ENCODE measurements at regions not wholly inside any gene's neighbourhood (a gene's known extent, or its start where the extent isn't known, plus 50 kb on each side); places are given as distances from the start of the nearest gene placed in this dataset.
"Not testable (repeated sequence)": the region's sequence is repeated elsewhere in the genome, so short reads cannot be mapped to it uniquely, and the experiment has no call there.

DNA sequence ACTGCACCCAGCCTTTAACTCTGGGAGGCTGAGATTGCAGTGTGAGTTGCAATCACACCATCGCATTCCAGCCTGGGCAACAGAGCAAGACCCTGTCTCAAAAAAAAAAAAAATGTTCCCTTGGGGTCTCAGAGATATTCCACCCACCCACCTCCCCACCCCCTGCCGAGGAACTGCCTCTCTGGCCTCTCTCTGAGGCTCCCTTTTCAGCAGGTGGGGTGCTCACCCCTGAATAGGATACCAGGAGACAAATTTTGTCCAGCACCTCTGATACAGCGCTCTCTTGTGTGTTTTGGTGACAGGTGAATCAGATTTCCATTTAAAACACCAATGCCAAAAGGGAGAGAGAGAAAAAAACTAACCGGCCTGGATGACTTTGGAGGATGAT lies 92.6 kb upstream of the KIF5B start:
- in situ Hi-C loops (cut with HindIII; ENCODE audit: low pct_unique_long_range_greater_than_20kb, low sequenced_read_pairs), result no loop called here

DNA sequence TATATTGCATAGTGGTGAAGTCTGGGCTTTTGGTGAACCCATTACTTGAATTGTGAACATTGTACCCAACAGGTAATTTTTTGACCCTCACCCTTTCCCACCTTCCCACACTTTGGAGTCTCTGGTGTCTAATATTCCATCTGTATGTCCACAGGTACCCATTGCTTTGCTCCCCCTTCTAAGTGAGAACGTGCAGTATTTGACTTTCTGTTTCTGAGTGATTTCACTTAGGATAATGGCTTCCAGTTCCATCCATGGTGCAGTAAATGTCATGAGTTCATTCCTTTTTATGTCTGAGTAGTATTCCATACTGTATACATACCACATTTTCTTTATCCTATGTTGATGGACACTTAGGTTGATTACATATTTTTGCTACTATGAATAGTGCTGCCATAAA lies 91.5 kb upstream of the KIF5B start:
- DNase-seq (ENCODE audit: low read depth, low spot score), result no peak
- in situ Hi-C loops (cut with HindIII; ENCODE audit: low pct_unique_long_range_greater_than_20kb, low sequenced_read_pairs), result no loop called here

More for the DNA sequence above, 92.6 kb upstream of the KIF5B start:
- no peak for DNase-seq (ENCODE audit: low read depth, low spot score)

DNA sequence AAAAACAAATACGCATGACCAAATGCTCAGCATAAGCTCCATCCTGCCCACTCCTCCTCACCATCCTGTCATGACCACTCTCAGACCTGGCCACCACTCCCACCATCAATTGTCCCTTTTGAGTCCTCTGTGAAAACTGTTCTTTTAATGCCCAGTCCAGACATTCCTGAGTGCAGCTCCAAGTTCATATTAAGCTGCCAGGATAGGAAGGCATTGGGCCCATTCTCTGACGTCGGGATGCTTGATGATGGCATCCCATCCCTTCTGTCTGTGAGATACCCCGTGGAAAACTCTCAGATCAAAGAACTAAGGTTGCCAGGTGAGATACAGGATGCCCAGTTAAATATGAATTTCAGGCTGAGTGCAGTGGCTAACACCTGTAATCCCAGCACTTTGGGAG lies 89.9 kb upstream of the KIF5B start:
- in situ Hi-C loops (cut with HindIII; ENCODE audit: low pct_unique_long_range_greater_than_20kb, low sequenced_read_pairs), result no loop called here
- DNase-seq (ENCODE audit: low read depth, low spot score), result no peak

DNA sequence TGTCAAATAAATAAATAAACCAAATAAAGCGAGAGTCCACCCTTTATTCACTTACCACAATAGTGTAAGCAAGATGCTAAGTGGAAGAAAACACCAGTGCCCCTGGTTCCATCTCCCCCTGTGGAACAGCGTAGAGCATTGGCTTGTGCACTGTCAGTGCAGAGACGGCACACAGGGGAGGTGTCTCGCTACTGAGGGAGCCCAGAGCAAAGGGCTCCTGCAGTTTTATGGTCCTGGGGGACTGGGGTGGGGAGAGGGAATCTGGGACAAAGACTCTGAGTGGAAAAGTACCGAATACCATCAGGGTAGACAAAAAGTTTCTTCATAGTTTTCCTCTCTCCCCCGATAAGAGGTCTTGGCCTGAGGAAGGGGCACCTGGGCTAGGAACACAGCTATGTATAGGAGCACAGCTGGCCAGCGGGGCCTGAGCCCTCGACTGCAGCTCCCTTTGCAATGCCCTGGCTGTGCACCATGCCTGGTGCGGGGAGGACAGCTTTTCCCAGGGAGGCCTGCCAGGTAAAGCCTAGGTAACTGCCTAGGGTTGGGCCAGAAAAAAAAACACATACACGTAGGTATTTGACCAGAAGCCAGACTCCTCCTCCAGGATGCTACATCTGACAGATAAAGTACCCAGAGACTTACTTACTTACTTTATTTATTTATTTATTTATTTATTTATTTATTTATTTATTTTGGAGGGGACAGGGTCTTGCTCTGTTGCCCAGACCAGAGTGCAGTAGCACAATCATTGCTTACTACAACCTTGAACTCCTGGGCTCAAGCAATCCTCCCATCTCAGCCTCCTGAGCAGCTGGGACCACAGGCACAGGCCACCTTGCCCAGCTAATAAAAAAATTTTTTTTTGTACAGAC lies 88.8 kb upstream of the KIF5B start:
- in situ Hi-C loops (cut with HindIII; ENCODE audit: low pct_unique_long_range_greater_than_20kb, low sequenced_read_pairs), result no loop called here
- DNase-seq (ENCODE audit: low read depth, low spot score), result no peak

- no peak for DNase-seq (ENCODE audit: low read depth, low spot score)
- in situ Hi-C loops (cut with HindIII; ENCODE audit: low pct_unique_long_range_greater_than_20kb, low sequenced_read_pairs), result no loop called here
These were observed 87.2 kb upstream of the KIF5B start for GRCh38 chr10:32143302-32143847.

GRCh38 chr10:32142646-32143045 lies 86.4 kb upstream of the KIF5B start:
- in situ Hi-C loops (cut with HindIII; ENCODE audit: low pct_unique_long_range_greater_than_20kb, low sequenced_read_pairs), result no loop called here
- no peak for DNase-seq (ENCODE audit: low read depth, low spot score)

DNA sequence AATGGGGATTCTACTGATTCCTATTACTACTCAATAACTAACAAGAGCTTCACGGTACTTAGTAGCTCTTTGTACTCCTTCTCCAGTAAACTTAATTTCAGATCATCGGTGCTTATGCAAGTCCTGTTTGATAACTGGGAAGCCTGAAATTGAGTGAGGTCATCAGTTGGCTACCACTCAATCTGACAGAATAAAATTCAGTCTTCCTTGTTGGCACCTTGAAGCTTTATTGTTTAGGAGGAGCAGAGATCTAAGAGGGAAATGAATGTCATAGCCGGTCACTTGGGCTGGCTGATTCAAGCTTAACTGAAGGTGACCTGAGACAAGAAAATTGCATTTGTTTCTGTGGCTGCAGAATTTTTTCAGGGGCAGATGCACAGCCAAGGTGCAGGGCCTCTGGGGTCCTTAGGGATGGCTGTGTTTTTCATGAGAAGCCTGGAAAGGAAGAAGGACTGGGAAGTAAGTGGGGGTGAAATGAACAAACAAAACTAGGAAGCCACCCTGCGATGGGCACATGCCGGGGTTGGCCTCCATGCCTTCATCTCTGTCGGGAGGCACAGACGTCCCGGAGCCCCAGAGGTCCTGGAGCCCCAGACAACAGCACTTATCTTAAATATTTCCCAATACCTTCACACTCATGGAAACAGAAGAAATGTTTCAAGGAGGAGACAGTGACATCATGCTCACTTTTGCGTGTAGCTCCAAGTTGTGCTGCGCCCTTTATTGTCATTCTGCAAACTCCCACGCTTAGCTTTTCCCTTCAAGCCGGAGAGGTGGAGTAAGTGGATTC lies 85.0 kb upstream of the KIF5B start:
- in situ Hi-C loops (cut with HindIII; ENCODE audit: low pct_unique_long_range_greater_than_20kb, low sequenced_read_pairs), result no loop called here
- DNase-seq (ENCODE audit: low read depth, low spot score), result no peak

DNA sequence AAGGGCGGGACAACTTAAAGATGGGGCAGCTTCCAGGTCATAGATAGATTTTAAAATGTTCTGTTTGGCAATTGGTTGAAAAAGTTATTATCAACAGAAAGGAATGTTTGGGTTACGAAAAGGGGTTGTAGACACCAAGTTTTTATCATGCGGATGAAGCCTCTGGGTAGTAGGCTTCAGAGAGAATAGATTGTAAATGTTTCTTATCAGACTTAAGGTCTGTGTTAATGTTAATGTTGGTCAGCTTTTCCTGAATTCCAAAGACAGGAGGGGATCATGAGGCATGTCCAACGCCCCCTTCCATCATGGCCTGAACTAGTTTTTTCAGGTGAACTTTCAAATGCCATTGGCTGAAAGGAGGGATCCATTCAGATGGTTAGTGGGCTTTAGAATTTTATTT lies 84.2 kb upstream of the KIF5B start:
- DNase-seq (ENCODE audit: low read depth, low spot score), result no peak
- in situ Hi-C loops (cut with HindIII; ENCODE audit: low pct_unique_long_range_greater_than_20kb, low sequenced_read_pairs), result no loop called here

- in situ Hi-C loops (cut with HindIII; ENCODE audit: low pct_unique_long_range_greater_than_20kb, low sequenced_read_pairs), result no loop called here
- DNase-seq (ENCODE audit: low read depth, low spot score), result peak; percentile 75
These were observed 83.2 kb upstream of the KIF5B start for GRCh38 chr10:32139223-32140073.

- DNase-seq (ENCODE audit: low read depth, low spot score); in situ Hi-C loops (cut with HindIII; ENCODE audit: low pct_unique_long_range_greater_than_20kb, low sequenced_read_pairs): not testable (repeated sequence)
These were observed 80.7 kb upstream of the KIF5B start for GRCh38 chr10:32136927-32137326.

DNA sequence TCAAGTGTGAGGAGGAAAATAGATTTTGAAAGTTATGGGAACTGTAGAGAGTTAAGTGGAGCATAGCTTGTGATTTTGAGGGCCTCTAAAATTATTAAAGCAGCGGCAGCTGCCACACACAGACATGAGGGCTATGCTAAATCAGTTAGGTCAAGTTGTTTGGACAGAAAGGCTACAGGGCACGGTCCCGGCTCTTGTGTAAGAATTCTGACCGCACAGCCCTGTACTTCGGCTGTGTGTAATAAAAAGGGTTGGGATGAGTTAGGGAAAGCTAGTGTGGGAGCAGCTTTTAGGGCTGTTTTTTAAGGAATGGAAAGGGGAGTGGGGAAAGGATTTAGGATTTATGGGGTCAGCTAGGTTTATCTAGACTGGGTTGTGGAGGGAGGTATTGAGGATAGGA lies 79.6 kb upstream of the KIF5B start:
- DNase-seq (ENCODE audit: low read depth, low spot score); in situ Hi-C loops (cut with HindIII; ENCODE audit: low pct_unique_long_range_greater_than_20kb, low sequenced_read_pairs): not testable (repeated sequence)

GRCh38 chr10:32132357-32132946 lies 76.2 kb upstream of the KIF5B start:
- in situ Hi-C loops (cut with HindIII; ENCODE audit: low pct_unique_long_range_greater_than_20kb, low sequenced_read_pairs), result no loop called here
- no peak for DNase-seq (ENCODE audit: low read depth, low spot score)

- DNase-seq (ENCODE audit: low read depth, low spot score), result no peak
- in situ Hi-C loops (cut with HindIII; ENCODE audit: low pct_unique_long_range_greater_than_20kb, low sequenced_read_pairs), result no loop called here
These were observed 75.2 kb upstream of the KIF5B start for GRCh38 chr10:32131388-32131787.

GRCh38 chr10:32130788-32131187 lies 74.6 kb upstream of the KIF5B start:
- DNase-seq (ENCODE audit: low read depth, low spot score), result no peak
- in situ Hi-C loops (cut with HindIII; ENCODE audit: low pct_unique_long_range_greater_than_20kb, low sequenced_read_pairs), result no loop called here

DNA sequence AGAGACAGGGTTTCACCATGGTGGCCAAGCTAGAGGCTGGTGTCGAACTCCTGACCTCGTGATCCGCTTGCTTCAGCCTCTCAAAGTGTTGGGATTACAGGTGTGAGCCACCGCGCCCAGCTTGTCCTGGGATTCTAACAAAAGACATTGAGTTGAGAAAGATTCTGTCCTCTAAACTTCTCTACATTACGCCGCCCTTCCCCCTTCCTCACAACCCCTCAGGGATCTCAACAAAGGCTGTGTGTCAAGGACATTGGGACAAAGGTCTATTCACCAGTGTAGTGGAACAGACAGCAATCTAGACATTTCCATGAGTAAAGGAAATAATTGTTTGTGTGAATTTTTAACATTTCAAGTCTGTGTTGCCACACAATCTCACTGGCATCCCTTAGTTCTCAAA lies 68.8 kb upstream of the KIF5B start:
- in situ Hi-C loops (cut with HindIII; ENCODE audit: low pct_unique_long_range_greater_than_20kb, low sequenced_read_pairs), result no loop called here
- peak; percentile 53 for DNase-seq (ENCODE audit: low read depth, low spot score)

DNA sequence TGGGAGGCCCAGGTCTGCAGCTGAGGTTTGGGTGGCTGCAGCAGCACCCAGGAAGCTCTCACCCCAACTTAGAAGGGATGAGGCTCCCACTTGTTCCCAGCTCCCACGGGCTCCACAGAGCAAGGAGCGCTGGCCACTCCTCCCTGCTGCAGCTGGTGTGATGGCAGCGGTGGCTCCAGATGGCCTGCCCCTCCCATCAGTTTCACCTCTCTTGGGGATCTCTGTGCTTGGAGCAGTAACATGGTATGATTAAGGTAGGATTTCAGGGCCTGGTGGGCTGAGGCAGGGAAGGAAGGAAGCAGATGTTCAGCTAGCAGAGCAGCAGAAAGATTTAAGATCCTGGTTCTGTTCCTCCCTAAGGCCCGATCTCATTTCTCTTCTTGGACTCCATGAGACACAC lies 66.8 kb upstream of the KIF5B start:
- in situ Hi-C loops (cut with HindIII; ENCODE audit: low pct_unique_long_range_greater_than_20kb, low sequenced_read_pairs), result no loop called here
- no peak for DNase-seq (ENCODE audit: low read depth, low spot score)

DNA sequence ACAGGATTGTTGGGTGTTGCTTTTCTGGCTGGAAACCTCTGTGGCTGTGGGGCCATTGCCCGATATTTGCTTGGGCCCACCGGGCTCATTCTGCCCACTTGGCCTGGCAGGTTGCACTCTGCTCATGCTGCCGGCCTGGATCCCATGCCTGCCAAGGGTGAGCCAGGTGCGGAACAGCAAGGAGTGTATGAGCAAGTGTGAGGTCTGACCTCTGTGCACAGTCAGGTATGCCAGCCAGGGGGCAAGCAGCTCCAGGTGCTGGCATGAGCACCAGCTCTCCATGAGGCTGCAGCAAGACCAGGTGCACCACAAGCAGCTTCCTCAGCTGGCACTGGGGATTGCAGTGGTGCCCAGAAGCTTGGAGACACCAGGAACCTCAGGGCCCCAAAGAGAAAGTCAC lies 65.4 kb upstream of the KIF5B start:
- no peak for DNase-seq (ENCODE audit: low read depth, low spot score)
- in situ Hi-C loops (cut with HindIII; ENCODE audit: low pct_unique_long_range_greater_than_20kb, low sequenced_read_pairs), result no loop called here

All from SK-MEL-5 (cell line).